ENCODE measurements at regions not wholly inside any gene's neighbourhood (a gene's known extent, or its start where the extent isn't known, plus 50 kb on each side); places are given as distances from the start of the nearest gene placed in this dataset.

GRCh38 chr18:60191926-60192325 is 180.6 kb downstream of the MC4R start:
- no peak for TF ChIP-seq EZH2 (IDR thresholded peaks at IDR 0.05; ENCODE audit: low read length, unreplicated experiment)
- no peak for TF ChIP-seq CTCF (conservative IDR thresholded peaks at IDR 0.05; ENCODE audit: low read depth, low read length)
